Pancreas (tissue), 10 donors: ENCODE measurements at regions not wholly inside any gene's neighbourhood (a gene's known extent, or its start where the extent isn't known, plus 50 kb on each side); places are given as distances from the start of the nearest gene placed in this dataset.

Experiments
- ATAC-seq, 4 donors: fragments of 200-7000 bp; cut with Tn5 transposase; one replicate each; pipeline versions ENCODE4 v1.8.0 to v1.9.1; 2020; ENCODE audit warnings: mild to moderate bottlenecking in 4 of 4, moderate library complexity in 4 of 4
- DNase-seq, 6 donors: peaks; one replicate each; pipeline ENCODE4 v3.0.0-alpha.2; 2020
- FAIRE-seq: peaks from 2 replicates; lab custom pipeline; 2012; peaks lifted over from hg19 to GRCh38; lab: Jason Lieb, UNC
- H3K27ac ChIP-seq, 4 donors: fragments of 200-600 bp; sonication (generic); 1 replicate in 3 of 4; 2 replicates in 1 of 4; pipeline versions ENCODE4 v1.5.0 to v1.8.0; 2020
- H3K27me3 ChIP-seq, 4 donors: fragments of 200-600 bp; one replicate each; pipeline ENCODE4 v1.8.0; 2021
- H3K36me3 ChIP-seq, 3 donors: fragments of 200-600 bp; sonication (generic) in 1 of 3; one replicate each; pipeline versions ENCODE4 v1.5.0 to v1.8.0; 2020 to 2021
- H3K4me1 ChIP-seq, 3 donors: fragments of 200-600 bp; one replicate each; pipeline ENCODE4 v1.8.0; 2021
- H3K4me3 ChIP-seq, 4 donors: fragments of 200-600 bp; sonication (generic) in 2 of 4; one replicate each; pipeline versions ENCODE4 v1.5.0 to v1.8.0; 2020 to 2021
- H3K9me3 ChIP-seq, 4 donors: fragments of 200-600 bp; one replicate each; pipeline ENCODE4 v1.8.0; 2021
- WGBS, 2 donors: extraction: QIAGEN DNeasy Blood & Tissue Kit; methylation state at CpG; one replicate each; pipeline ENCODE4 v1.1.7; 2013; 5-methylcytosine and 5-hydroxymethylcytosine counted together
- intact Hi-C, 3 donors: fragments of 100-400 bp; cut with DNase I; formaldehyde crosslinking; loops; one replicate each; pipeline versions ENCODE4 v1.11.1 to v1.14.2; 2022
- TF ChIP-seq, protein P1 (sequence below), 4 donors: fragments of 200-600 bp; sonication (generic) in 3 of 4; IDR thresholded peaks; one replicate each; pipeline versions ENCODE4 v1.5.0 to v1.8.0; 2021; ENCODE audit warnings: antibody characterized with exemption in 4 of 4
- donor health status: healthy with polysubstance abuse.
- donor health status: DM: no; HTN: no; CAD: no; lungs with moderate emphysema.
- donor health status: DM: no; HTN: no; CAD: no.
- donor health status: control.
- donor health status: control.
- donor health status: Bipolar disorder and iron deficiency.
- donor health status: DM: yes; HTN: yes; CAD: no.
- donor health status: DM: no; HTN: no; CAD: no.
- donor health status: DM: no; HTN: no; CAD: no.
- donor health status: DM: yes; HTN: yes; CAD: no.

DNA sequence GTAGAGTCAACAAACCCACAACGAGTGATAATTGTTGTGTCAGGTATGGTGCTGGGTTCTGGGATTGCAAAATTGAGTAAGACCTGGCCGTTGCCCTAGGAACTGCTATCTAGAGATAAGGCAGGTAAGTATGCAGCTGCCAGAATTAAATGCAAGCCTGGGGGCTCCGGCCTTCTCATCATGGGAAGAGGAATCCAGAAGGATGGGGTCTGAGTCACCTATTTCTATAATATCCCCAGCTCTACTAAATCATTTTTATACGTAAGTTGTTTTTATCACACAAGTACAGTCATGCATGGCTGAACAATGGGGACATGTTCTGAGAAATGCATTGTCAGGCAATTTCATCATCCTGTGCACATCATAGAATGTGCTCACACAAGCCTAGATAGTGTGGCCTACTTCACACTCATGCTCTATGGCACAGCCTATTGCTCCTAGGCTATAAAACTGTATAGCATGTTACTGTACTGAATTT lies 203.0 kb downstream of the KLF5 start:
- Histone ChIP-seq H3K9me3 (no peaks in the 10 kb centered on the region), H3K27me3 (no peaks in the 10 kb centered on the region), H3K27ac (no peak overlapping the region), H3K36me3 (no peaks in the 10 kb centered on the region), H3K4me1 (no peaks in the 10 kb centered on the region), H3K4me3 (no peak overlapping the region)
- no peak for FAIRE-seq
- WGBS, 2 donors: 17 to 23% methylated on average over 4 of the region's 4 CpGs
- TF ChIP-seq, protein P1, sequence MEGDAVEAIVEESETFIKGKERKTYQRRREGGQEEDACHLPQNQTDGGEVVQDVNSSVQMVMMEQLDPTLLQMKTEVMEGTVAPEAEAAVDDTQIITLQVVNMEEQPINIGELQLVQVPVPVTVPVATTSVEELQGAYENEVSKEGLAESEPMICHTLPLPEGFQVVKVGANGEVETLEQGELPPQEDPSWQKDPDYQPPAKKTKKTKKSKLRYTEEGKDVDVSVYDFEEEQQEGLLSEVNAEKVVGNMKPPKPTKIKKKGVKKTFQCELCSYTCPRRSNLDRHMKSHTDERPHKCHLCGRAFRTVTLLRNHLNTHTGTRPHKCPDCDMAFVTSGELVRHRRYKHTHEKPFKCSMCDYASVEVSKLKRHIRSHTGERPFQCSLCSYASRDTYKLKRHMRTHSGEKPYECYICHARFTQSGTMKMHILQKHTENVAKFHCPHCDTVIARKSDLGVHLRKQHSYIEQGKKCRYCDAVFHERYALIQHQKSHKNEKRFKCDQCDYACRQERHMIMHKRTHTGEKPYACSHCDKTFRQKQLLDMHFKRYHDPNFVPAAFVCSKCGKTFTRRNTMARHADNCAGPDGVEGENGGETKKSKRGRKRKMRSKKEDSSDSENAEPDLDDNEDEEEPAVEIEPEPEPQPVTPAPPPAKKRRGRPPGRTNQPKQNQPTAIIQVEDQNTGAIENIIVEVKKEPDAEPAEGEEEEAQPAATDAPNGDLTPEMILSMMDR (IDR thresholded peaks at IDR 0.05): no peak
- intact Hi-C loops: no loop called here
- peak in 1 of 6 donors; percentile 4 for DNase-seq
- ATAC-seq: peak; percentile 54 to 87 (median 76)

DNA sequence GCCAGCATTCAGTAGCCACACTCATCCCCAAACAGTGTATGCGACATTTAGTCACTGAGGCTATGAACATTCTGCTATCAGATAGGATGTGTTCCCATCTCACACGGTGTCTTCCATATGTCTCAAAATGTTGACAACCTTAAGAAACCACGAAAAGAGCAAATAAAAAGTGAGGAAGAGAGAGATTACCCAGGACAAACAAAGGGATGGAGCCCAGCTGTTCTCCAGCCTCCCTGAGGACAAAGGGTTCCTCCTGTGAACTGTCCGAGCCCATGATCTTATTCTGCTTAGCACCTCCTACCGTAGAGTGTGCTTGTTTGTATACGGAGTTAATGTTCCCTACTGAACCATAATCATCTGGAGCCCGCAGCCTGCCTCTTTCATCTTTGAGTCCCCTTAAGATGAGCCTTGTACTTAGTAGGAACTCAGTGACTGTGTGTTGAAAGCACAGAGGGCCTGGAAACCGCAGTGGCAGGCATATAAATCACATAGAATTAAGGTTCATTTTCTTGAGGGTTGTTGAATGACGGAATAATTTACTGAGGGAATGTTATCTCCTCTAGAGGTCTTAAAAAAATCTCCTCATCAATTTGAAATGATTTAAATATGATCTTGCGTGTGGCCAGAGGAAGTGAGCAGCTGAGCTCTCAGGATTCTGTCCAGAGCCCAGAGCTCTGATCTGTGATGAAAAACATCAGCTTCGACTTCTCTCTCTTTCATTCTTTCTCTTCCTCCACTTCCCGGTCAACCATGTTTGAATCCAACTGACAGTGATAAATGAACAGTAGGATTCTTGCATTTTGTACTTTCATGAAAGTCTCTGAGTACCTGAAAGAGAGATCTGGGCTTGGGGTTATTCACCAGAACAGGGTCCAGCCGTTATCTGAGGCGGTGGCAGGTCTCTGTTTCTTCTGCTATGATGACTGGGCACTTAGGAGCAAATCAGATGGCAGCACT lies 200.5 kb downstream of the KLF5 start:
- intact Hi-C loops: no loop called here
- FAIRE-seq (no peak), DNase-seq (no peak), ATAC-seq (peak in 1 of 4 donors; percentile 50)
- H3K9me3 ChIP-seq: no peaks in the 10 kb centered on the region
- no peak overlapping the region for H3K4me3 ChIP-seq
- WGBS, 2 donors: 66 to 70% methylated on average over 14 of the region's 14 CpGs
- TF ChIP-seq, protein P1 (IDR thresholded peaks at IDR 0.05): no peak
- H3K4me1 ChIP-seq: no peaks in the 10 kb centered on the region
- no peak overlapping the region for H3K27ac ChIP-seq
- H3K27me3 ChIP-seq: no peaks in the 10 kb centered on the region
- H3K36me3 ChIP-seq: no peaks in the 10 kb centered on the region

- 75% methylated on average over 4 of the region's 4 CpGs for WGBS, 2 donors
- DNase-seq (no peak), ATAC-seq (no peak), FAIRE-seq (no peak)
- TF ChIP-seq, protein P1 (IDR thresholded peaks at IDR 0.05): no peak
- no peak overlapping the region for H3K4me3 ChIP-seq
- no peaks in the 10 kb centered on the region for H3K9me3 ChIP-seq
- H3K27me3 ChIP-seq: no peaks in the 10 kb centered on the region
- no peaks in the 10 kb centered on the region for H3K36me3 ChIP-seq
- intact Hi-C loops: no loop called here
- H3K4me1 ChIP-seq: no peaks in the 10 kb centered on the region
- no peak overlapping the region for H3K27ac ChIP-seq
These were observed 199.6 kb downstream of the KLF5 start for GRCh38 chr13:73258406-73258805.

GRCh38 chr13:73254827-73255226 lies 196.0 kb downstream of the KLF5 start:
- H3K9me3 ChIP-seq: no peaks in the 10 kb centered on the region
- DNase-seq: no peak
- H3K36me3 ChIP-seq: no peaks in the 10 kb centered on the region
- TF ChIP-seq, protein P1 (IDR thresholded peaks at IDR 0.05): no peak
- no peak for ATAC-seq
- peaks cover 0 to under 1% (median 0%) of the 10 kb centered on the region in 3 donors for H3K4me1 ChIP-seq
- WGBS, 2 donors: 12 to 29% methylated on average over 2 of the region's 2 CpGs
- FAIRE-seq: no peak
- intact Hi-C loops: no loop called here
- H3K27me3 ChIP-seq: no peaks in the 10 kb centered on the region
- no peak overlapping the region for H3K27ac ChIP-seq
- no peak overlapping the region for H3K4me3 ChIP-seq
